ENCODE measurements at regions not wholly inside any gene's neighbourhood (a gene's known extent, or its start where the extent isn't known, plus 50 kb on each side); places are given as distances from the start of the nearest gene placed in this dataset.

GRCh38 chr3:103337179-103337845 is 902.5 kb downstream of the ZPLD1 start:
- H3K9ac ChIP-seq (ENCODE audit: low read depth in 1 of 2, low read length in 2 of 2): no peak overlapping the region
- H3K36me3 ChIP-seq (ENCODE audit: control insufficient read depth in 1 of 2, insufficient read depth in 2 of 2, low read length in 2 of 2): no peaks in the 10 kb centered on the region
- no peaks in the 10 kb centered on the region for H3K9me3 ChIP-seq (ENCODE audit: control insufficient read depth in 1 of 2, low read length in 2 of 2)
- no peaks in the 10 kb centered on the region for H3K27me3 ChIP-seq (ENCODE audit: control insufficient read depth in 1 of 2, insufficient read depth in 2 of 2, low read length in 2 of 2)
- H3K4me3 ChIP-seq (ENCODE audit: low read depth in 1 of 2, low read length in 2 of 2): no peak overlapping the region
- H3K27ac ChIP-seq (ENCODE audit: low read depth, low read length): no peak overlapping the region
- no peaks in the 10 kb centered on the region for H3K4me1 ChIP-seq (ENCODE audit: control insufficient read depth in 1 of 2, insufficient read depth in 2 of 2, low read length in 2 of 2)

GRCh38 chr3:103341078-103341606 is 906.3 kb downstream of the ZPLD1 start:
- no peaks in the 10 kb centered on the region for H3K9me3 ChIP-seq (ENCODE audit: control insufficient read depth in 1 of 2, low read length in 2 of 2)

GRCh38 chr3:103342205-103342731 is 907.5 kb downstream of the ZPLD1 start:
- no peaks in the 10 kb centered on the region for H3K9me3 ChIP-seq (ENCODE audit: control insufficient read depth in 1 of 2, low read length in 2 of 2)
- H3K27ac ChIP-seq (ENCODE audit: low read depth, low read length): no peak overlapping the region
- H3K36me3 ChIP-seq (ENCODE audit: control insufficient read depth in 1 of 2, insufficient read depth in 2 of 2, low read length in 2 of 2): no peaks in the 10 kb centered on the region
- no peak overlapping the region for H3K9ac ChIP-seq (ENCODE audit: low read depth in 1 of 2, low read length in 2 of 2)
- H3K4me1 ChIP-seq (ENCODE audit: control insufficient read depth in 1 of 2, insufficient read depth in 2 of 2, low read length in 2 of 2): no peaks in the 10 kb centered on the region
- no peak overlapping the region for H3K4me3 ChIP-seq (ENCODE audit: low read depth in 1 of 2, low read length in 2 of 2)
- H3K27me3 ChIP-seq (ENCODE audit: control insufficient read depth in 1 of 2, insufficient read depth in 2 of 2, low read length in 2 of 2): no peaks in the 10 kb centered on the region

More at GRCh38 chr3:103341078-103341606, 906.3 kb downstream of the ZPLD1 start:
- Histone ChIP-seq H3K9ac (ENCODE audit: low read depth in 1 of 2, low read length in 2 of 2) (no peak overlapping the region), H3K4me3 (ENCODE audit: low read depth in 1 of 2, low read length in 2 of 2) (no peak overlapping the region), H3K27me3 (ENCODE audit: control insufficient read depth in 1 of 2, insufficient read depth in 2 of 2, low read length in 2 of 2) (no peaks in the 10 kb centered on the region), H3K27ac (ENCODE audit: low read depth, low read length) (no peak overlapping the region), H3K4me1 (ENCODE audit: control insufficient read depth in 1 of 2, insufficient read depth in 2 of 2, low read length in 2 of 2) (no peaks in the 10 kb centered on the region), H3K36me3 (ENCODE audit: control insufficient read depth in 1 of 2, insufficient read depth in 2 of 2, low read length in 2 of 2) (no peaks in the 10 kb centered on the region)

DNA sequence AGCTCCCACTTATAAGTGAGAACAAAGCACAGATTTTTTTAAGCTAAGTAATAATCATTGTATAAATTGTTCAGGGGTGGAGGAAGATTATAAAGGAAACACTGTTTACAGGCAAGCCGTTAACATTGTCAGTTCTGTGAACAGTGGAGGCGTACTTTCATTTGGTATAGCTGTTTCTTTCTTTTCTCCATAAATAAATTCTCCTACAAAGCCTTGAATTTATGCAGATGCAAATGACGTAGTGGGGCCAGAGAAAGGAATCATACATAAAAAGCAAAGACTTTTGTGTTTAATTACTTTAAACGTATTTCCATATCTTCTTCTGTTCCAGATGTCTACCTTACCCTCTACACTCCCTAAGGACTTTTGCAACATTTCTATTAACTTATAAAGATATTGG is 914.9 kb downstream of the ZPLD1 start:
- H3K36me3 ChIP-seq (ENCODE audit: control insufficient read depth in 1 of 2, insufficient read depth in 2 of 2, low read length in 2 of 2): no peaks in the 10 kb centered on the region
- H3K9me3 ChIP-seq (ENCODE audit: control insufficient read depth in 1 of 2, low read length in 2 of 2): no peaks in the 10 kb centered on the region
- H3K27me3 ChIP-seq (ENCODE audit: control insufficient read depth in 1 of 2, insufficient read depth in 2 of 2, low read length in 2 of 2): no peaks in the 10 kb centered on the region
- no peaks in the 10 kb centered on the region for H3K4me1 ChIP-seq (ENCODE audit: control insufficient read depth in 1 of 2, insufficient read depth in 2 of 2, low read length in 2 of 2)
- no peak overlapping the region for H3K4me3 ChIP-seq (ENCODE audit: low read depth in 1 of 2, low read length in 2 of 2)
- H3K27ac ChIP-seq (ENCODE audit: low read depth, low read length): no peak overlapping the region
- H3K9ac ChIP-seq (ENCODE audit: low read depth in 1 of 2, low read length in 2 of 2): no peak overlapping the region

DNA sequence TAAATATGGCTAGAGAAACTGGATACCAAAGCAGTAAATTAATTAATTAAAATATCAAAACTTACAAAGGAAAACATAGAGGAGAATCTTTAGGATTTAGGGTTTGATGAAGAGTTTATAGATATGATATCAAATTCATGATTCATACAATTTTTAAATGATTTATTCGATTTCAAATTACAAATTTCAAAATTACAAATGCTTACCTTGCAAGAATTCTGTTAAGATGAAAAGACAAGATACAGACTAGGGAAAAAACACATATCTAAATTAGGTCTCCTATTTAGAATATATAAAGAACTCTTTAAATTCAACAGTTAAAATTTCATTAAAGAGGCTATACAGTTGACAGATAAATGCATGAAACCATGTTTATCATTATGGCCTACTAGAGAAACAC is 930.7 kb downstream of the ZPLD1 start:
- Histone ChIP-seq H3K9me3 (ENCODE audit: control insufficient read depth in 1 of 2, low read length in 2 of 2) (no peaks in the 10 kb centered on the region), H3K9ac (ENCODE audit: low read depth in 1 of 2, low read length in 2 of 2) (no peak overlapping the region), H3K36me3 (ENCODE audit: control insufficient read depth in 1 of 2, insufficient read depth in 2 of 2, low read length in 2 of 2) (no peaks in the 10 kb centered on the region), H3K4me1 (ENCODE audit: control insufficient read depth in 1 of 2, insufficient read depth in 2 of 2, low read length in 2 of 2) (no peaks in the 10 kb centered on the region), H3K4me3 (ENCODE audit: low read depth in 1 of 2, low read length in 2 of 2) (no peak overlapping the region), H3K27me3 (ENCODE audit: control insufficient read depth in 1 of 2, insufficient read depth in 2 of 2, low read length in 2 of 2) (no peaks in the 10 kb centered on the region), H3K27ac (ENCODE audit: low read depth, low read length) (no peak overlapping the region)

DNA sequence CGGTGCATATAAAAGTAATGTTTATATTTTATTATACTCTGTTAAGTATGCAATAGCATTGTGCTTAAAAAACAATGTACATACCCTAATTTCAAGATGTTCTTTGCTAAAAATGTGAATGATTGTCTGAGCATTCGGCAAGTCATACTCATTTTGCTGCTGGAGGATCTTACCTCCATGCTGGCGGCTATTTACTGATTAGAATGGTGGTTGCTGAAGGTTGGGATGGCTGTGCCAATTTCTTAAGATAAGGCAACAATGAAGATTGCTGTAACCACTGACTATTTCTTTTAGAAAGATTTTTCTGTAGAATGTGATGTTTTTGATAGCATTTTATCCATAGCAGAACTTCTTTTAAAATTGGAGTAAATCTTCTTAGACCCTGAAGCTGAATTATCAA is 932.7 kb downstream of the ZPLD1 start:
- Histone ChIP-seq H3K4me1 (ENCODE audit: control insufficient read depth in 1 of 2, insufficient read depth in 2 of 2, low read length in 2 of 2) (no peaks in the 10 kb centered on the region), H3K27me3 (ENCODE audit: control insufficient read depth in 1 of 2, insufficient read depth in 2 of 2, low read length in 2 of 2) (no peaks in the 10 kb centered on the region), H3K36me3 (ENCODE audit: control insufficient read depth in 1 of 2, insufficient read depth in 2 of 2, low read length in 2 of 2) (no peaks in the 10 kb centered on the region), H3K4me3 (ENCODE audit: low read depth in 1 of 2, low read length in 2 of 2) (no peak overlapping the region), H3K9me3 (ENCODE audit: control insufficient read depth in 1 of 2, low read length in 2 of 2) (no peaks in the 10 kb centered on the region), H3K27ac (ENCODE audit: low read depth, low read length) (no peak overlapping the region), H3K9ac (ENCODE audit: low read depth in 1 of 2, low read length in 2 of 2) (no peak overlapping the region)

GRCh38 chr3:103371411-103371810 is 936.6 kb downstream of the ZPLD1 start:
- H3K27me3 ChIP-seq (ENCODE audit: control insufficient read depth in 1 of 2, insufficient read depth in 2 of 2, low read length in 2 of 2): no peaks in the 10 kb centered on the region
- H3K9me3 ChIP-seq (ENCODE audit: control insufficient read depth in 1 of 2, low read length in 2 of 2): no peaks in the 10 kb centered on the region
- no peaks in the 10 kb centered on the region for H3K36me3 ChIP-seq (ENCODE audit: control insufficient read depth in 1 of 2, insufficient read depth in 2 of 2, low read length in 2 of 2)
- H3K9ac ChIP-seq (ENCODE audit: low read depth in 1 of 2, low read length in 2 of 2): no peak overlapping the region
- H3K4me3 ChIP-seq (ENCODE audit: low read depth in 1 of 2, low read length in 2 of 2): no peak overlapping the region
- H3K4me1 ChIP-seq (ENCODE audit: control insufficient read depth in 1 of 2, insufficient read depth in 2 of 2, low read length in 2 of 2): no peaks in the 10 kb centered on the region
- H3K27ac ChIP-seq (ENCODE audit: low read depth, low read length): no peak overlapping the region

DNA sequence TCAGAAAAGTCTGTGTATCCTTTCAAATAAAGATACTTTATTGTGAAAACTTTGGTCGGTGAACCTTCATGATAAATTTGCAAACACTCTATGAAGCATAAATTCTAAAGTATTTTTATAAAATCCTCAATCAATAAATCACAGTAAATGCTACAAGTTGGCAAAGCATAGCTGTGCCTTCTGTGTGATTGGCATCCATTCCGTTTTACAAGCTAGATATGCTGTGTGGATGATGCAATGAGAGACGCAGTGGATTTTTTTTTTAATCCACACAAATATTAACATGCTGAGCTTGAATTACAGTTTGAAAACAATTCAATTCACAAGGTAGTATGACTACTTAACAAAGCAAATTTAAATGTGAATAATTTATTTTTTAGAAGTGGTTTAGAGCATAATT is 937.2 kb downstream of the ZPLD1 start:
- Histone ChIP-seq H3K9me3 (ENCODE audit: control insufficient read depth in 1 of 2, low read length in 2 of 2) (no peaks in the 10 kb centered on the region), H3K27ac (ENCODE audit: low read depth, low read length) (no peak overlapping the region), H3K9ac (ENCODE audit: low read depth in 1 of 2, low read length in 2 of 2) (no peak overlapping the region), H3K4me3 (ENCODE audit: low read depth in 1 of 2, low read length in 2 of 2) (no peak overlapping the region), H3K36me3 (ENCODE audit: control insufficient read depth in 1 of 2, insufficient read depth in 2 of 2, low read length in 2 of 2) (no peaks in the 10 kb centered on the region), H3K4me1 (ENCODE audit: control insufficient read depth in 1 of 2, insufficient read depth in 2 of 2, low read length in 2 of 2) (no peaks in the 10 kb centered on the region), H3K27me3 (ENCODE audit: control insufficient read depth in 1 of 2, insufficient read depth in 2 of 2, low read length in 2 of 2) (no peaks in the 10 kb centered on the region)

DNA sequence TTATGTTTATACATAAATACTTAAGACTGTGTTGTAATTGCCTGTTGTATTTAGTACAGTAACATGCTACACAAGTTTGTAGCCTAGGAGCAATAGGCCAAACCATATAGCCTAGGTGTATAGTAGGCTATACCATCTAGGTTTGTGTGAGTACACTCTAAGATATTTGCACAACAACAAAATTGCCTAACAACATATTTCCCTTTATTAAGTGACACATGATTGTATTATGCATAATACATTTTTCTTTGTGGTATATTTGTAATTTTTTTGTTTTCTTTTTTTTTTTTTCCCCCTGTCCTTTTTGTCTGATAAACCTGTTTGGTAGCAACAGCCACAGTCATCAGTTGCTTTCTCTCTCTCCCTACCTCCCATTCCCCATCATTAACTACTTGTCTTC is 945.6 kb downstream of the ZPLD1 start:
- no peaks in the 10 kb centered on the region for H3K36me3 ChIP-seq (ENCODE audit: control insufficient read depth in 1 of 2, insufficient read depth in 2 of 2, low read length in 2 of 2)
- H3K4me3 ChIP-seq (ENCODE audit: low read depth in 1 of 2, low read length in 2 of 2): no peak overlapping the region
- H3K4me1 ChIP-seq (ENCODE audit: control insufficient read depth in 1 of 2, insufficient read depth in 2 of 2, low read length in 2 of 2): no peaks in the 10 kb centered on the region
- no peak overlapping the region for H3K27ac ChIP-seq (ENCODE audit: low read depth, low read length)
- H3K9ac ChIP-seq (ENCODE audit: low read depth in 1 of 2, low read length in 2 of 2): no peak overlapping the region
- H3K9me3 ChIP-seq (ENCODE audit: control insufficient read depth in 1 of 2, low read length in 2 of 2): no peaks in the 10 kb centered on the region
- H3K27me3 ChIP-seq (ENCODE audit: control insufficient read depth in 1 of 2, insufficient read depth in 2 of 2, low read length in 2 of 2): no peaks in the 10 kb centered on the region

DNA sequence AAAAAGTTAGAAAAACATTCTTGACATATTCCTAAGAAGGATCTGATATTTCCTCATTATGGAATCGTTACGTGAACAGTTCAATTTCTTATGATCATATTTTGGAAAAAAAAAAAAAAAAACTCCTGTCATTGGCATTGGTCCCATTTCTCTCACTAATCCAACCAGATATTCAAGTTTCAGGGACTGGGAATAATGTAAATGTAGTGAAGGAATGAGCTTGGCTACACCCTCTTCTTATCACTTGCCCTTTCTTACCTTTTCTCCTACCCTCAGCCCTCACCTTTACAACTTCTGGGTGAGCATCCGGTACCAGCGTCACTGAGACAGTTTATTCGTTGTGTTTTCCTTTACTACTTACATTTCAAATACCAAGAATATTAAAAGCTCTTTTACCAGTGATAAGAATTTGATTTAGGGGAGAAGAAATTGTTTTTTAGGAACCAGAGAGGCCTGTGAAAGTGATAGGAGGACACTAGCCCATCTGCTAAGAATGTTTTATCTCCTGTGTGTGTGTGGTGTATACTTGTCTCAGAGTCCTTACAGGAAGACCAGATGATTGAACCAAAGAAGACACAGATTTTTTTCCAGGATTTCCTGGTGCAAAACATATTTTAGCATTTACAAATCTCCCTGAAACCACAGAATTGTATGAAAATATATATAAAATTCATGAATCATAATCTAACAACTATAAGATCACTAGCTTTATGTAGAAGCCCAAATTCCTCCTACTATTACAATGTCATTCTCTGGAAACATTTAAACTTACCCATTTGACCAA is 946.7 kb downstream of the ZPLD1 start:
- Histone ChIP-seq H3K9me3 (ENCODE audit: control insufficient read depth in 1 of 2, low read length in 2 of 2) (no peaks in the 10 kb centered on the region), H3K9ac (ENCODE audit: low read depth in 1 of 2, low read length in 2 of 2) (no peak overlapping the region)

More for the DNA sequence above, 946.7 kb downstream of the ZPLD1 start:
- no peaks in the 10 kb centered on the region for H3K36me3 ChIP-seq (ENCODE audit: control insufficient read depth in 1 of 2, insufficient read depth in 2 of 2, low read length in 2 of 2)
- no peak overlapping the region for H3K27ac ChIP-seq (ENCODE audit: low read depth, low read length)
- no peaks in the 10 kb centered on the region for H3K4me1 ChIP-seq (ENCODE audit: control insufficient read depth in 1 of 2, insufficient read depth in 2 of 2, low read length in 2 of 2)
- no peaks in the 10 kb centered on the region for H3K27me3 ChIP-seq (ENCODE audit: control insufficient read depth in 1 of 2, insufficient read depth in 2 of 2, low read length in 2 of 2)
- no peak overlapping the region for H3K4me3 ChIP-seq (ENCODE audit: low read depth in 1 of 2, low read length in 2 of 2)
